Ishikawa (cell line): ENCODE measurements at regions not wholly inside any gene's neighbourhood (a gene's known extent, or its start where the extent isn't known, plus 50 kb on each side); places are given as distances from the start of the nearest gene placed in this dataset.

Experiments
- EP300 ChIP-seq: IDR thresholded peaks from 2 replicates; pipeline ENCODE4 v1.6.1; 2012; ENCODE audit warnings: borderline replicate concordance
- TAF1 ChIP-seq: IDR thresholded peaks from 2 replicates; pipeline ENCODE4 v1.6.1; 2012; ENCODE audit warnings: low read depth, mild to moderate bottlenecking
- TCF12 ChIP-seq: IDR thresholded peaks from 2 replicates; pipeline ENCODE4 v1.6.1; 2012; ENCODE audit warnings: low read depth
- TEAD4 ChIP-seq: IDR thresholded peaks from 2 replicates; pipeline ENCODE4 v1.6.1; 2012
- YY1 ChIP-seq: IDR thresholded peaks from 2 replicates; pipeline ENCODE4 v1.6.1; 2012; ENCODE audit warnings: low read depth
- ZBTB7A ChIP-seq: IDR thresholded peaks from 2 replicates; pipeline ENCODE4 v1.6.1; 2012; ENCODE audit warnings: low read depth
- TF ChIP-seq, protein P1 (sequence below): IDR thresholded peaks from 2 replicates; pipeline ENCODE4 v1.6.1; 2012; ENCODE audit warnings: low read depth, mild to moderate bottlenecking
- TF ChIP-seq, protein P2 (sequence below): IDR thresholded peaks from 2 replicates; pipeline ENCODE4 v1.6.1; 2012
- TF ChIP-seq, protein P3 (sequence below): IDR thresholded peaks from 2 replicates; pipeline ENCODE4 v1.6.1; 2012

DNA sequence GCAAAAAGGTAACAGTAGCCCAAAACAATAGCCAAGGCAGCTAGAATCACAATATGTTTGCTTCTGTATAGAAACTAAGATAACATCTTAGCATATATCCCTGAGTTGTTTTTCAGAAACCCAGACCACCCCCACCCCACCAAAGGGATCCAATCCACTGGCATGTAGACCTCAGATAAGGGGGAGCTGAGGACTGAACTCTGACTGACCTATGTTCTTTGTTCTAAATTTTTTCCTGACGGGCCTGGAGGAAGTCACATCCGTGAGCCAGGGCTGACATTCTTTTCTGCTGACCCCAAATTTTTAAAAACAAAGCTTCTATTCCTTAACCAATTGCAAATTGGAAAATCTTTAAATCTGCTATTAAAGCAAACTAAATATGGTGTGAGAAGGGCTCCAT is 493.9 kb upstream of the IGFBP3 start:
- no peak for TF ChIP-seq YY1
- no peak for TF ChIP-seq TAF1
- TF ChIP-seq EP300: no peak
- TF ChIP-seq, protein P1, sequence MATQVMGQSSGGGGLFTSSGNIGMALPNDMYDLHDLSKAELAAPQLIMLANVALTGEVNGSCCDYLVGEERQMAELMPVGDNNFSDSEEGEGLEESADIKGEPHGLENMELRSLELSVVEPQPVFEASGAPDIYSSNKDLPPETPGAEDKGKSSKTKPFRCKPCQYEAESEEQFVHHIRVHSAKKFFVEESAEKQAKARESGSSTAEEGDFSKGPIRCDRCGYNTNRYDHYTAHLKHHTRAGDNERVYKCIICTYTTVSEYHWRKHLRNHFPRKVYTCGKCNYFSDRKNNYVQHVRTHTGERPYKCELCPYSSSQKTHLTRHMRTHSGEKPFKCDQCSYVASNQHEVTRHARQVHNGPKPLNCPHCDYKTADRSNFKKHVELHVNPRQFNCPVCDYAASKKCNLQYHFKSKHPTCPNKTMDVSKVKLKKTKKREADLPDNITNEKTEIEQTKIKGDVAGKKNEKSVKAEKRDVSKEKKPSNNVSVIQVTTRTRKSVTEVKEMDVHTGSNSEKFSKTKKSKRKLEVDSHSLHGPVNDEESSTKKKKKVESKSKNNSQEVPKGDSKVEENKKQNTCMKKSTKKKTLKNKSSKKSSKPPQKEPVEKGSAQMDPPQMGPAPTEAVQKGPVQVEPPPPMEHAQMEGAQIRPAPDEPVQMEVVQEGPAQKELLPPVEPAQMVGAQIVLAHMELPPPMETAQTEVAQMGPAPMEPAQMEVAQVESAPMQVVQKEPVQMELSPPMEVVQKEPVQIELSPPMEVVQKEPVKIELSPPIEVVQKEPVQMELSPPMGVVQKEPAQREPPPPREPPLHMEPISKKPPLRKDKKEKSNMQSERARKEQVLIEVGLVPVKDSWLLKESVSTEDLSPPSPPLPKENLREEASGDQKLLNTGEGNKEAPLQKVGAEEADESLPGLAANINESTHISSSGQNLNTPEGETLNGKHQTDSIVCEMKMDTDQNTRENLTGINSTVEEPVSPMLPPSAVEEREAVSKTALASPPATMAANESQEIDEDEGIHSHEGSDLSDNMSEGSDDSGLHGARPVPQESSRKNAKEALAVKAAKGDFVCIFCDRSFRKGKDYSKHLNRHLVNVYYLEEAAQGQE: no peak
- TF ChIP-seq TCF12: no peak
- TF ChIP-seq, protein P2, sequence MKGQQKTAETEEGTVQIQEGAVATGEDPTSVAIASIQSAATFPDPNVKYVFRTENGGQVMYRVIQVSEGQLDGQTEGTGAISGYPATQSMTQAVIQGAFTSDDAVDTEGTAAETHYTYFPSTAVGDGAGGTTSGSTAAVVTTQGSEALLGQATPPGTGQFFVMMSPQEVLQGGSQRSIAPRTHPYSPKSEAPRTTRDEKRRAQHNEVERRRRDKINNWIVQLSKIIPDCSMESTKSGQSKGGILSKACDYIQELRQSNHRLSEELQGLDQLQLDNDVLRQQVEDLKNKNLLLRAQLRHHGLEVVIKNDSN: no peak
- no peak for TF ChIP-seq ZBTB7A
- TF ChIP-seq, protein P3, sequence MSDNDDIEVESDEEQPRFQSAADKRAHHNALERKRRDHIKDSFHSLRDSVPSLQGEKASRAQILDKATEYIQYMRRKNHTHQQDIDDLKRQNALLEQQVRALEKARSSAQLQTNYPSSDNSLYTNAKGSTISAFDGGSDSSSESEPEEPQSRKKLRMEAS: no peak
- TF ChIP-seq TEAD4: no peak
